HG03060 (cell line): ENCODE measurements at regions not wholly inside any gene's neighbourhood (a gene's known extent, or its start where the extent isn't known, plus 50 kb on each side); places are given as distances from the start of the nearest gene placed in this dataset.
"Not testable (repeated sequence)": the region's sequence is repeated elsewhere in the genome, so short reads cannot be mapped to it uniquely, and the experiment has no call there.

Experiments used
- ATAC-seq: cut with Tn5 transposase; IDR thresholded peaks from one replicate; pipeline ENCODE4 v1.9.1; 2021; ENCODE audit warnings: low read depth, moderate number of reproducible peaks; ENCODE audit not compliant: unreplicated experiment

DNA sequence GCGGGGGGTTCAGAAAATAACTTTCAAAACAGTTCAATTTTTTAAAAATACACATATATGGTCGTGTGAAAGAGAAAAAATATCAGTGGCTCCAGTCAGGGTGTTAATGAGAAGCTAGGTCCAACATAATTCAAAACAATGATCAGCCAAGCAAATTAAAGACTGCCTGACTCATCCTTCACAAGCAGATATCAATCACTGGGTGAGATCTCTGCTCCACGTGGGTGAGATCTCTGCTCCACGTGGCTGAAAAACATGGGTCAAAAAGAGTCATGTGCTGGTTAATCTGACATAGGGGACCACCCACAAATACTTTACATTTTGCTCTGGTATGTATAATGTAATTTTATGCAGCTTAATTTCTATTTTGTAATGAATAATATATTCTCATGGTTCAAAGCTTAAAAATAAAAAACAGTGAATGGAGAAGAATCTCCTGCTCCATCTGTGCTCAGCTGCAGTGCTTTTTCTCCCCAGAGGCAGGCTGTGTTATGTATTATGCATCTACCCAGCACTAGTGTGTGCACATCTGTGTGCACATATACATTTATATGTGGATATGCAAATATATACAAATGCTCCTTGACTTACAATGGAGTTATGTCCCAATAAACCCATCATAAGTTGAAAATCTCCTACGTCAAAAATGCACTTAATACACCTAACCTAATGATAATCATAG lies 93.1 kb upstream of the S1PR3 start:
- no peak for ATAC-seq

DNA sequence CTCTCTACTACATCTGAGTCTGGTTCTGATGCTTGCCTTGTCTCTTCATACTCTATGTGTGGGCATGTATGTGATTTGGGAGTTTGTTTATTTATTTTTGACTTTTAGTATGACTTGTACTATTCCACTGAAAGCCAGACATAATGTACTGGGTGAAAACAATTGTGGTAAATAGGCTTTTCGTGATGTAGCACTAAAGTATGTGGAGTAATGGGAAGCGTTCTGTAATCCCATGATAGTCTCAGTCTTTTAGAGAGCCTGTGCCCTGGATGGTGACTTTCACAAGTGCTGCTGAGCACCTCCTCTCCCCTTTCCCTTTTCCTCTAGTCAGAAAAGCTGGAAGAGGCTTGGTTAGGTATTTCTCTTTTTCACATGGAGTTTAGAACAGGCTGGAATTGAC lies 85.8 kb upstream of the S1PR3 start:
- no peak for ATAC-seq

DNA sequence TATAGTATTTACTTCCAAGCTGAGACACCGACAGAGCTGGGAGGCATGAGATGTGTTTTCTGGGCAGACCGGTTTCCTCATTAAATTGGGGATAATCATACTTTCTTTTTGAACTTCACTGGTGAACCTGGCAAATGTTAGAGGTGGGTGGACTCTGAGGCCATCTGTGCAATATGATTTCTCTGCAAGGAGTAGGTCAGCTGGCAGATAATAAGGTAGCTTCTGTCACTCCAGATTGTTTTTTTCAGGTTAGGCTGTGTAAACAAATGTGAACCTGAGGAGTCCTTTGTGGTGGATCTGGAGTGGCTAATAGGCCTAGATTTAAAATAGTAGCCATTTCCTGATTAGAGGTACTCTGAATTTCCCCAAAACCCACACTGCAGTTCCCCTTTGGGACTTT lies 75.4 kb upstream of the S1PR3 start:
- ATAC-seq, result no peak

DNA sequence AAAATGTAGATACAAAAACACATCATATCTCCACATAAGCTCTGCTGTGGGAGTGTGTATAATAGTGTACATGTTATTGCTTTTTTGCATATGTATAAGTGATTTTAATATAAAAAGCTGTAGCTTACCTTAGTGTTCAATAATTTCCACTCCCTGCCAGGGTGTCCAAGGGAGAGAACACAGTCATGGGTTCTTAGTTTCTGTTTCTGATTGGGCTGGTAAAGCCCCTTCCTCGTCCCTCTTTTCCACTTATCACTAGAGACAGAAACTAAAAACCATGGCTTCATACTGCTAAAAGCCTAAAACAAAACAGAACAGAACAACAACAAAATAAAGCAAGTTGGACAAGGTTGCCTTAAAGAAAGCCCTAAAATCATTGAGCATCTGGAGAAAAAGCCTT lies 74.4 kb upstream of the S1PR3 start:
- ATAC-seq, result no peak

DNA sequence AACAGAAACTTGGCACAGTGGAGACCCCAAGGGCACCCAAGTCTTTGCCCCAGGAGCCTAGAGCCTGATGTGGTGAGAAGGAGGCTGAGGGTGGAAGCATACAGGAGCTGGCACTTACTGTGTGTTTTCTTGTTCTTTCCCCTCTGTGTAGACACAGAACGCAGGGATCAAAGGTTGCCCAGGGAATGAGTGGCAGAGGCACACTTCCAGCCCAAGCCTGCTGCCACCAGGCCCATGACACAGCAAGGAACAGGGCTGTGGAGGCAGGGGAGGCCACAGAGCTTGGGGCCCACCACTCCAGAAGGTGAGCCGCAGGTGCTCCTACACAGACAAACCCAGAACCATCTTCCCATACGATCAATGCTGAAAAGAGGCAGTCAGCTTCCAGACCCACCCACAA lies 73.9 kb upstream of the S1PR3 start:
- no peak for ATAC-seq

DNA sequence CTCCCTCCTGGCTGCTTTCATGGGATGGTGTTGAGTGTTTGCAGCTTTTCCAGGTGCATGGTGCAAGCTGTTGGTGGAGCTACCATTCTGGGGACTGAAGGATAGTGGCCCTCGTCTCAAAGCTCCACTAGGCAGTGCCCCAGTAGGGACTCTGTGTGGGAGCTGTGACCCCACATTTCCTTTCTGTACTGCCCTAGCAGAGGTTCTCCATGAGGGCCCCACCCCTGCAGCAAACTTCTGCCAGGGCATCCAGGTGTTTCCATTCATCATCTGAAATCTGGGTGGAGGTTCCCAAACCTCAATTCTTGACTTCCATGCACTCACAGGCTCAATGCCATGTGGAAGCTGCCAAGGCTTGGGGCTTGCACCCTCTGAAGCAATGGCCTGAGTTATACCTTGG lies 72.7 kb upstream of the S1PR3 start:
- ATAC-seq, result not testable (repeated sequence)

DNA sequence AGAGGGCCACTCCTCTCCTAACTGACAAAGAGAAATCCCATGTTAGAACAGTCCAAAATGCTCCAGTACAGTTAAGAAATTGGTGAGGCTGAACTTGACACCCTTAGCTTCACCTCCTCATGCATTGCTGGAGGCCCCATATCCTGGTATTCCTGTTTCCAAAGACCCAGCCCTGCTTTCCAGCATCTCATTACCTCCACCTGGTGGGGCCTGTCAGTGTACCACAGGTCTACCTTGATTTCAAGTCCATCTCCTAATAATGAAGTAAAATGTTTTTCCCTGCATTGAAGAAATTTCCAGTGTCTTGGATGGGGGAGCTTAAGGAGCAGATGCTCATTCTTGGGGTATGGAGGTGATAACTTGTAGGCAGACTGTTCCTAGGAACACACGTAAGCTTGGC lies 70.6 kb upstream of the S1PR3 start:
- no peak for ATAC-seq

DNA sequence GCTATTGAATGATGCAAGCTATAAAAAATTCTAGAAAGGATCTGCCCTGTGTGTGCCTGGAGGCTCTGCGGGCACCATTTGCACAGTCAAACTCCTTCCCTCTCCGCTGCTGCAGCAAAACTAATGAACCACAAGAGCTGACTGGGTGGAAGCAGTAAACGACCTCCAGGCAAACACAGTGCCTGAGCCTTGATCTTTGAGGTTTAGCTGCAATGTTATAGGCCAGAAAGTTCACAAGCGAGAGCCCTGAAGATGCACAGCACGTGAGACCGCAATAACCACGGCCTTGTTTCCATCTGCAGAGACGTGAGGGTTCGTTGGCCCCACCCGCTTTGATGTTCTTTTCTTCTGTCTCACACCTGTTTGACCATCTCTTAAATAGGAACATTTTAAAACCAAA lies 69.2 kb upstream of the S1PR3 start:
- ATAC-seq, result no peak

DNA sequence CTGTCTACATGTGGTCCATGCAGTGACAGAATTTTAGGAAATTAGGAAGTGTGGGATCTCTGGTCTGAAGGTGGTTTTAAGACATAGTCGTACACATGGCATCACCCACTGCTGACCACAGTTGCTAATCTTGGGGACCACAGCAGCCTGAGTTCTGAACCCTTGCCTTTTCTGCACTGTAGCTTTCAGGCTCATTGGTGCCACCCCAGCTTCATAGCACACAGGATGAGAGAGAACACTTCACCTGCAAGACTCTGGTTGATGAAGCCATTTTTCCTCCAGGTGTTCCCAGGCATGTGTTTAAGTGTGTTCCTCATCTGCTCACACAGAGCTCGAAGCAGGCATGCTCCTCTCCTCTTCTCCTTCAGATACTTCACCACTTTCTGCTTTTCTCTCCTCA lies 68.2 kb upstream of the S1PR3 start:
- ATAC-seq, result no peak

DNA sequence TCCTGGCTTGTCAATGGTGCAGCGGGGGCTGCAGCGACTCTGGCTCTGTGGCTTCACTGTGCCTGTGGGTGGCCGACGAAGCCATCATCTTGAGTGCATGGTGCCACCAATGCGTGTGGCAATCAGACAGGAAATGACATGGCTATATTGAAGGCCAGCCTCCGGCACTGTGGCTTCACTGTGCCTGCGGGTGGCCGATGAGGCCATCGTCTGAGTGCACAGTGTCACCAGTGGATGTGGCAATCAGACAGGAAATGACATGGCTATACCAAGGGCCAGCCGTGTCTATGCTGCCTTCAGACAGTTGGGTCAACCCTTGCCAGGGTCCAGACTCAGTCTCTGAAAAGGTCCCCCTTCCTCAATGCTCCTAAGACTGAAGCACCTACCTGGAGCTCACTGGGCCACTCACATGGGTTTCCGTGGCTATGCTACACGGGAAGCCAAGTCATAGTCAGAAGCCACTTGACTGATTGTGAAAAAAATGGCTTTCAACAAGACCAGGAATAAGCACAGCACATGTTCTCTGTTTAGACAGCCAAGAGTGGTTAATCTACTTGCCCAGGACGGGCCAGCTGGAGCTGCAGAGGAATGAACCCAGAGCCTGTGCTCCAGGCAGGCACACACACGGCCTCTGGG lies 67.5 kb upstream of the S1PR3 start:
- ATAC-seq, result no peak

DNA sequence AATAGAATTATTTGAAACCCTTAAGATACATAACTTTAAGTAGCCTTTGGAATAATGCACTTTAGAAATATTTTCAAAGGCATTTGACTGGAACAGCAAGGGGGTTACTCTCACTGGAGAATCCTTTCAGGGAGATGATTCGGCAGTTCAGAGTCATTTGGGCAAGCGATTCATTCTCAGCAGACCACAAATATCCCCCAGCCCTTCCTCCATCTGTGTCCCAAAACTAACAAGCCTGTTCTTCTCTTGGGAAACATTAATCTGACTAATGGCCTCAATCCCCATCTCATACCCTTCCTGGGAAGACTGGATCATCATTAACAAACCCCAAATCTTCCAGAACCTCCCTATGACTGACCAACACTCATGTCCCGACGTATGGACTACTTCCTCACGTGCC lies 65.8 kb upstream of the S1PR3 start:
- no peak for ATAC-seq

DNA sequence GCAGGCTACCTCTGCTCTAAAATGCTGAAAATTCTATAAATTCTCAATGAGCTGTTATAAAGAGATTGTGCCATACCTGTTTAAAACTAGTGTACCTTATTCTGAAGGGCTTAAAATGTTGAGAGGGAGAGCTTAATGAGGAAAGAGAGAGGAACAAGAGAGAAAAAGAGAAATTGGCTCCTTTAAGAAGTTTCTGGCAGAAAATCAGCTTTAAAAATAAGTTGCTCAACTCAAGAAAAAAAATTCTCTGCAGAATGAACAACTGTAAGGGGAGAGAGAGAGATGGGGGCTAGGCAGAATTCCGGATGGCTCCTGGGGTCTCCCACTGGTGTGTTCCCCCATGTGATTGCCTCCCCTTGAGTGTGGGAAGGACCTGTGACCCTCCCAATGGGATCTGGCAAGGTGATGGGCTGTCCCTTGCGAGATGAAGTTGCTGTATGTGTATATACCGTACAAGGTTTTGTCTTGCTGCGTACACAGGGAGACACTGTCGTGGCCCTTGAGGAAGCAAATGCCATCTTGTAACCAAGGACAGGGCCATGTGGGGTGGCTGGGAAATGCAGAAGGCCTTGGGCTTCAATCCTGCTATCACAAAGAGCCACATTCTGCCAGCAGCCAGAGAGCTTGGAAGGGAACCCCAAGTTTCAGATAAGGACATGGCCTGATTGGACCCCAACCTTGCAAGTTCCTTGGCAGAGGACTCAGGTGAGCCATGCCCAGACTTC lies 64.3 kb upstream of the S1PR3 start:
- no peak for ATAC-seq

DNA sequence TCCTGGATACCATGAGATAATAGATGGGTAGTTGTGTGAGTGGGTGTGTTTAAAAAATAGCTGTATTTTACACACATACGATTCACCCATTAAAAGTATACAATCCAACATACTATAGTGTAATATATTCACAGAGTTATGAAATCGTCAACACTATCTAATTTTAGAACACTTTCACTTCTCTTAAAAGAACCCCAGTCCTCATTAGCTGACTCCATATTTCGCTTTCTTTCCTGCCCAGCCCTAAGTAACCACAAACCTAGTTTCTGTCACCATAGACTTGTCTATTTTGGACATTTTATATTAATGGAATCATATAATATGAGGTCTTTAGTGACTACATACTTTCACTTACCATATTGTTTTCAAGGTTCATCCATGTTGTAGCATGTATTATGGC lies 63.8 kb upstream of the S1PR3 start:
- no peak for ATAC-seq

DNA sequence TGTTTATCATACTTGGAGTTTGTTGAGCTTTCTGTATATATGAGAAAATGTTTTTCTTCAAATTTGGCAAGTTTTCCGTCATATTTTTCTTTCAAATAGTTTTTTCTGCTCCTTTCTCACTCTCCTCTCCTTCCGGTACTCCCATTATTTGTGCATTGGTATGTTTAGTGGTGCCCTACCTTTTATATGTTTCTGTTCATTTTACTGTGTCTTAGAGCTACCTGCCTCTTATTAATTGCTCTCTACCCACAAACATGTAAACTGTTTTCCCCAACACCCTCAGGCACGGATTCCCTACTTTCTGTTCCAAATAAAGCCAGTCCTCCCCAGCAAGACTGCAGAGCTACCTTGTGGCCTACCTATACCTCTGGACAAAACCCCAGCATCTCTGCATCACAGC lies 60.6 kb upstream of the S1PR3 start:
- ATAC-seq, result no peak

DNA sequence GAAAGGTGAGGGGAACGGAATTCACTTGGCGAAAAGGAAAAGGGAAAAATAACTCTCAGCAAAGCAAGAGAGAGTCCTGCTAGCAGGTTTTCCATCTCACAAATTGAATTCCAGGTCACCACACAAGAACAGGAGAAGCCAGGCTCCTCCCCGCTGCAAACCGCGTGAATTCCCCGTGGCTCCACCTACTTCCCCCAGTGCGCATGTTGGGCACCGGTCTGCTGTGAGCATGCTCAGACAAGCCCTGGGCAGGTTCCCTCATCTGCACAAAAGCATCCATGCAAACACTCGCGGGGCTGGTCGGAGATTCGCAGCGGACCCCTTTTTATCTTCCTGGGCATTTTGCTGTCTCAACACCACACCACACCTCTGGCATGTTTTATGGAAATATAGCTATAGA lies 58.5 kb upstream of the S1PR3 start:
- ATAC-seq, result no peak

DNA sequence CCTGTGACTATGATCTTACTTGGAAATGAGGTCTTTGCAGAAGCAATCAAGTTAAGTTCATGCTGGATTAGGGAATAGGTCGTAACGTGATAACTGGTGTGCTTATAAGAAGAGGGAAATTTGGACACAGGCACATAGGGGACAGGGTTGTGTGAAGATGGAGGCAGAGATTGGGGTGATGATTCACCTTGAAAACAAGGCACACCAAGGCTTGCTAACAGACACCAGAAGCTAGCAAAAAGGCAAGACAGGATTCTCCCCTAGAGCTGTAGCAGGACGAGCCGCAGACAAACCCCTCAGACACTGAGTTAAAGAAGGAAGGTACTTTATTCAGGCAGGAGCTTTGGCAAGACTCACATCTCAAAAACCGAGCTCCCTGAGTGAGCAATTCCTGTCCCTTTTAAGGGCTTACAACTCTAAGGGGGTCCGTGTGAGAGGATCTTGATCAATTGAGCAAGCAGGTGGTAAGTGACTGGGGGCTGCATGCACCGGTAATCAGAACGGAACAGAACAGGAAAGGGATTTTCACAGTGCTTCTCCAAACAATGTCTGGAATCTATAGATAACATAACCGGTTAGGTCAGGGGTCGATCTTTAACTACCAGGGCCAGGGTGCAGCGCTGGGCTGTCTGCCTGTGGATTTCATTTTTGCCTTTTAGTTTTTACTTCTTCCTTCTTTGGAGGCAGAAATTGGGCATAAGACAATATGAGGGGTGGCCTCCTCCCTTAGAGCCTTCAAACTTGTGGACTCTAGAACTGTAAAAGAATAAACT lies 57.5 kb upstream of the S1PR3 start:
- ATAC-seq, result no peak

DNA sequence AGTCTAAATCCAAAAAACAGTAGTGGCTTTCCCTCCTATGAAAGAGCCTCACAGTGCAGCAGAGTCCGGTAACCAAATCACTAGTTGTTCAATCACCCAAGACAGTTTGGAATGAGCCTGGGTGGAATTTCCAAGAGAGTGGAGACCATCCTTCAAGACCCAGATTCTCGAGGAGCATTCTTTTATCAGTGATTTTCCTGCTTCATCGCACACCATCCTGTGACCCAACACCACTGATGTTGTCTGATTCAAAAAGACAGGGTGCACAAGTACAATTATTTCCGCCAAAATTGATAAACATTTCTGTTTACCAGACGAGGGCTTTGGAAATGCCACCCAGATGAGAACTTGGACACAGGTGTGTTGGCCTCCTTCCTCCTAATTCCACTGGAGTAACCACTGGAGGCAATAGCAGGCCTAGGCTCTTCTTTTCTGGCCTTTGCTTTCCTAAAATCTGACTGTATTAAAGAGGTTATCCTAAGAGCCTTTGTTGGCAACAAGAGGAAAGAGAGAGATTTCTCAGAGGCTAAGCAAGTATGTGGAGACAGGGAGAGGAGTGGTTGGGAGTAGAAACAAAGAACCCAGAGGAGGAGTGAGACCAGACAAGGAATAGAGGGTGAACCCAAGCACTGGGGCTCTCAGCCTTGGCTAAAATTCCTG lies 56.3 kb upstream of the S1PR3 start:
- ATAC-seq, result no peak

DNA sequence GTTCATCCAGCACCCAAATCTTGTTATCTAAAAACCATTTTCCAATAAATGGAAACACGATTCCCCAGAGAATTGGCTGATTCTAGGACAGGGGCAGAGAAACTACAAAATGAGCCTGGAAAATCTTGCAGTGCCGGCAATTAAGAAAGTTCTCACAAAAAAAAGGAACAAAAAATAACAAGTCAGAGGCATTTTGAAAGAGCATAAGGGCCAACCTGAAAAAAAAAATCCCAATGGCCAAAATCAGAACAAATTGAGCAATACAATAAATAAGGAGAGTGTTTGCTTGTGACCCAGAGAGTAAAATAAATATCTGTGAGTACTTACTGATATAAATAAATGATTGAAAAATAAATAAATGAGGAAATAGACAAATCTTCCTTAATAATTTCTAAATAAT lies 55.1 kb upstream of the S1PR3 start:
- ATAC-seq, result no peak

DNA sequence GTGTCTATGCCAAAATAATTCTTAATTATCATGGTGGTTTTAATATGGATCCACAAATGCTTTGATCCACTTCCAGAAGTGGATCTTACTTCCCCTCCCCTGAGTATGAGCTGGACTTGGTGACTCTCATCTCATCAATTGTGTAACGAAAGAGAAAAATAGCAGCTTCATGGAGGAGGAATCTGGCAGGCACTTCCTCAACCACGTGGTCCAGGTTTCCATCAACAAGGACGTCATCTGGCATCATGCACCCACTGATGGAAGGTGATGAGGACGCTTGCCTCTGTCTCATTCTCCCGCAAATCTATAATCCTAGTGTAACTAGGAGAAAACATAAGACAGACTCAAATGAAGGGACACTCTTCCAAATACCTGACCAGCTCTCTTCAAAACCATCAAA lies 54.6 kb upstream of the S1PR3 start:
- no peak for ATAC-seq

DNA sequence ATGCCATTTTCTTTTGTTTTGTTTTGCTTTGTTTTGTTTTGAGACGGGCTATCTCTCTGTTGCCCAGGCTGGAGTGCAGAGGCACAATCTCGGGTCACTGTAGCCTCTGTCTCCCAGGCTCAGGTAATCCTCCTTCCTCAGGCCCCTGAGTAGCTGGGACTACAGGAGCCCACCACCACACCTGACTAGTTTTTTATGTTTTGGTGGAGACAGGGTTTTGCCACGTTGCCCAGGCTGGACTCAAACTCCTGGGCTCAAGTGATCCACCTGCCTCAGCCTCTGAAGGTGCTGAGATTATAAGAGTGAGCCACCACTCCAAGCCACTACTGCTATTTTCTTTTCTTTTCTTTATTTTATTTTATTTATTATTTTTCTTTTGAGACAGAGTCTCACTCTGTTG lies 54.0 kb upstream of the S1PR3 start:
- no peak for ATAC-seq

DNA sequence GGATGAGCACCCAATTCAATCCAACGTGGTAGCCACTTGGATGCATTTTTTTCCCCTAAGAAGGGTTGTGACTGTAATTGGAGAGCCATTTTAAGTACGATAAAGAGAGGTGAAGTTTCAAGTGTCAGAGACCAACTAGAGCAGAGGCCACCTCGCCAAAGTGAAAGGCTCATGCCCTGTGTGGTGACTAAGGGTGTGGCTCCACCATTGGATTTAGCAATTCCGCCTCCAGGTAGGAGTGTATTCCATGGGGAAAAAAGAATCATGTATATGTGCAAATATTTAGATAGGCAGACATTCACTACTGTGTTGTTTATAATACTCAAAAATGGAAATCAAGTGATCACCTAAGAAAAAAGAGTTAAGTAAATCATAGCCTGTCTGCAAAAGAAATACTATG lies 53.1 kb upstream of the S1PR3 start:
- ATAC-seq, result no peak
